Limb (tissue), 2 donors: ENCODE measurements at regions not wholly inside any gene's neighbourhood (a gene's known extent, or its start where the extent isn't known, plus 50 kb on each side); places are given as distances from the start of the nearest gene placed in this dataset.
"Not testable (repeated sequence)": the region's sequence is repeated elsewhere in the genome, so short reads cannot be mapped to it uniquely, and the experiment has no call there.

Experiments used
- DNase-seq, 2 donors: peaks; one replicate each; pipeline ENCODE4 v3.0.0-alpha.2; 2016; ENCODE audit errors: extremely low spot score in 2 of 2

DNA sequence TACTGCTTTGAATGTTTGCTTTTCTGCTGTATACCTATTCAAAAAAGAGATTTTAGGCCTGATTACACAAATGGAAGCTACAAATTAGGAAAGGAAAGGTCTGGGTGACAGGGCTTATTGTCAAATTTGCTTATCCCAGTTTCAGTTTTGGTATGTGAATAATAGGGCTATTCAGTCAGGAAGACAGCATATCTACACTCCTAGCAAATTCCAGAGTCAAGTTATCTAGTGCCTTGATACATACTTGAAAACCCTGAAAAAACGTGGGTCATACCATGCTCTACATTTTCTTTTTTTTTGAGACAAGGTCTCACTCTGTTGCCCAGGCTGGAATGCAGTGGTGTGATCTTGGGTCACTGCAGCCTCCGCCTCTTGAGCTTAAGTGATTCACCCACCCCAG, 59.2 kb upstream of the CCDC180 start:
- not testable (repeated sequence) for DNase-seq

DNA sequence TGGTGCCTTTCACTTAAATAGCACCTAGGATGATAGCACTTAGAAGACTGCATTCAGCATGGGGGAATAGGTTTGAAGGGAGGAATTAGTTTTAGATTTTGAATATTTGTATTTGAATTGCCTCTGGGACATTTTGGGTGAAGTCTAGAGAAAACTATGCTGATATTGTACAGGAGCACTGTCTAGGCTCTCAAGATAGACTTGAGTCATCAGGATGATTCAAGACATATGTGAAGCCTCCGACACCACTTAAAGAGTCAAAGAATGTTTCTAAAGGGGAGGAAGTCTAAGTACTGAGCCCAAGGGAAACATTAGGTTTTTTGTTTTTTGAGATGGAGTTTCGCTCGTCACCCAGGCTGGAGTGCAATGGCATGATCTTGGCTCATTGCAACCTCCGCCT, 63.9 kb upstream of the CCDC180 start:
- no peak for DNase-seq

DNA sequence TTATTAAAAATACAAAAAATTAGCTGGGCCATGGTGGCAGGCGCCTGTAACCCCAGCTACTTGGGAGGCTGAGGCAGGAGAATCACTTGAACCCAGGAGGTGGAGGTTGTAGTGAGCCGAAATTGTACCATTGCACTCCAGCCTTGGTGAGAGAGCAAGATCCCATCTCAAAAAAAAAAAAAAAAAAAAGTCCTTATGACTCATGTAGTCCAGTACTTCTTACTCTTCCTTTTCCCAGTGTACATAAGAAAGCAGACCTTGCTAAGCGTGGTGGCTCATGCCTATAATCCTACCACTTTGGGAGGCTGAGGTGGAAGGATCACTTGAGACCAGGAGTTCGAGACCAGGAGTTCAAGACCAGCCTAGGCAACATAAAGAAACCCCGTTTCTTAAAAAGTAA, 66.0 kb upstream of the CCDC180 start:
- DNase-seq, result not testable (repeated sequence)

- DNase-seq, result peak; percentile 78 to 89
Observed at GRCh38 chr9:97237951-97238889, 69.2 kb upstream of the CCDC180 start.

GRCh38 chr9:97237311-97237786, 70.1 kb upstream of the CCDC180 start:
- peak in 1 of 2 donors; percentile 47 for DNase-seq

DNA sequence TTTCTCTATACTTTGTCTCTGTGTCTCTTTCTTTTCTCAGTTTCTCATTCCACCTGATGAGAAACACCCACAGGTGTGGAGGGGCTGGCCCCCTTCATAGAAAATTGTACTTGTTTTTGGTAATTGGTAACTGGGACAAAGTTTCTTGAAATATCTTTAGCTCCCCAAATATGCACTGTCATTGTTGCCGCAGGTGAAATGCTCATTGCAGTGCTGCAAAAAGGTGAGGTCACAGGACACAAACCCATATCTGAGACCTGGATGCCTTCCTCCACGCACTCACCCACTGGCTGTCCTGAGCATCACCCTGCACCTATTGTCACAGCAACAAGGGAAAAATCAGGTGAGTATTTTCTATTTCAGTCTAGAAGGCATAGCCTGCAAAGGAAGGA, 74.5 kb upstream of the CCDC180 start:
- not testable (repeated sequence) for DNase-seq

DNA sequence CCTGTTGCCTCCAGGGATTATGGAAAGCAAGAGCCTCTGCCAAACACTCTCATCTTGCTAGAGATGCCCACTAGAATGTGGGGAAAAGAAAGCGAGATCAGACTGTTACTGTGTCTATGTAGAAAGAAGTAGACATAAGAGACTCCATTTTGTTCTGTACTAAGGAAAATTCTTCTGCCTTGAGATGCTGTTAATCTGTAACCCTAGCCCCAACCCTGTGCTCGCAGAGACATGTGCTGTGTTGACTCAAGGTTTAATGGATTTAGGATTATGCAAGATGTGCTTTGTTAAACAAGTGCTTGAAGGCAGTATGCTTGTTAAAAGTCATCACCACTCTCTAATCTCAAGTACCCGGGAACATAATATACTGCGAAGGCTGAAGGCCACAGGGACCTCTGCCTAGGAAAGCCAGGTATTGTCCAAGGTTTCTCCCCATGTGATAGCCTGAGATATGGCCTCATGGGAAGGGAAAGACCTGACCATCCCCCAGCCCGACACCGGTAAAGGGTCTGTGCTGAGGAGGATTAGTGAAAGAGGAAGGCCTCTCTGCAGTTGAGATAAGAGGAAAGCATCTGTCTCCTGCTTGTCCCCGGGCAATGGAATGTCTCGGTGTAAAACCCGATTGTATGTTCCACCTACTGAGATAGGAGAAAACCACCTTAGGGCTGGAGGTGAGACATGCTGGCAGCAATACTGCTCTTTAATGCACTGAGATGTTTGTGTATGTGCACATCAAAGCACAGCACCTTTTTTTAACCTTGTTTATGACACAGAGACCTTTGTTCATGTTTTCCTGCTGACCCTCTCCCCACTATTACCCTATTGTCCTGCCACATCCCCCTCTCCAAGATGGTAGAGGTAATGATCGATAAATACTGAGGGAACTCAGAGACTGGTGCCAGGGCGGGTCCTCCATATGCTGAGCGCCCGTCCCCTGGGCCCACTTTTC, 75.1 kb upstream of the CCDC180 start:
- DNase-seq, result not testable (repeated sequence)

DNA sequence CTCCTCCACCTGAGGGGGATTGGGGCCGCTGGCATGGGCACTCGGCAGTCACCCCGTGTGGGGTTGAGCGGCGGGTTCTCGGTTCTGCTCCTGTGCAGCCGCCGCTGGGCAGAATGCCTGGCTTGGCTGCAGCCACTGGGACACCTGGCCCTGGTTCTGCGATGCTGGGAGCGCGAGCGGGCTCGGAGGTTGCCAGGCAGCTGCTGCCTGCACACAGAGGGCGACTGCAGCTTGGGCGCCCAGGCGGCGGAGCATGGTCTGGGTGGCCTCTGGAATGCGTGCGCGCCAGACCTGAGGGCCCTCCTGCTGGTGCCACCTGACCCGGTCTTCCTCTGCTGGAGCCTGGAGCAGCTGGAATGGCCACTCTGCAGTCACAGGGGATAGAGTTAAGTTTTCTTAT, 85.1 kb upstream of the CCDC180 start:
- peak in 1 of 2 donors; percentile 40 for DNase-seq

DNA sequence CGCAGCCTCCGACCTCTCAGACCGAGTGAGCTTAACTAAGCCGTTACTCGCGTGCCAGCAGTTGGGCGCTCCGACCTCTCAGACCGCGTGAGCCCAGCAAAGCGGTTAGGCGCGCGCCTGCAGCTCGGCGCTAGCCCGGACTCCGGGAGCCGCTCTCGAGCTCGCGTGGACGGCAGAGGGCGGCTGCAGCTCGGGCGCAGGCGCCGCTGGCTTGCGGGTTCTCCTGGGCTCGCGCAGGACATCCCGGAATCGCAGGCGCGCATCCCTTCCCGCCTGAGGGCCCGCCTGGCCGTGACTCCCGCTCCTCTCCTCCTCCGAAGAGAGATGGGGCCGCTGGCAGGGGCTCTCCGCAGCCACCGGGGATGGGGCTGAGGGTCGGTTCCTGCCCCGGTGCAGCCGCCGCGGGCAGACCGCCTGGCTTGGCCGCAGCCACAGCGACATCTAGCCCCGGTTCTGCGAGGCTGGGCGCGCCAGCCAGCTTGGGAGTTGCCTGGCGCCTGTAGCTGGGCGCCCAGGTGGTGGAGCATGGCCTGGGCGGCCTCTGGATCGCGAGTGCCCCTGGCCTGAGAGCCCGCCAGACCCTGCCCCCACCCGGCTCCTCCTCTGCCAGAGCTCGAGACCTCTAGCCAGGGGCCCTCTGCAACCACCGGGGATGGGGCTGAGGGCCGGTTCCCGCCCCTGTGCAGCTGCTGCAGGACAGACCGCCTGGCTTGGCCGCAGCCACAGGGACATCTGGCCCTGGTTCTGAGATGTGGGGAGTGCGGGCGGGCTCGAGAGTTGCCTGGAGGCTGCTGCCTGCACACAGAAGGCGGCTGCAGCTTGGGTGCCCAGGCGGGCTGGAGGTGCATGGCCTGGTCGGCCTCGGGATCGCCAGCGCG, 85.7 kb upstream of the CCDC180 start:
- DNase-seq, result peak; percentile 36 to 86

DNA sequence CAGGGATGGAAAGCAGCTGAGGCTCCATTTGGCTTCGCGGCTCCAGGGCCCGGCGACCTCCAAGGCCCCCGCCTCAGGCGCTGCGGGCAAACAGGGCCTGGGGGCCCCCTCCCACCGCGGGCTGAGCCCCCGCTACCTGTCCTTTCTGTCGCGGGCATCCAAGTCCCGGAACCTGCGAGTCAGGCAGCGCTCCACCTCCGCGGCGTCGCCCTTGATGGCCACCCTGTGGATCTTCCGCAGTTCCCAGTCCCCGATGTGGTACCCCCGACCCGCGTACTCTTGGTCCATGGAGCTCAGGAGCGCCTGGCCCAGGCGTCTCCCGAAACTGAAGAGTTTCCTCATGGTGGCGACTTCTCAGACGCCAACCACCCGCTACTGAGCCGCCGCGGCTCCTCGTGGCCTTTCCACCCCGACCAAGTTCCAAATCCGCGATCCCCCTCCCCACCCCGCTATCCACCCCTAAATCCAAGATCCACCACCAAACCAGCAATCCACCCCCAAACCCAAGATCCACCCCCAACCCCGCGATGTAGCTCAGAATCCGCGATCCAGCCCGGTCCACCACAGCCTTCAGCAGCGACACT, 86.5 kb upstream of the CCDC180 start:
- DNase-seq, result peak in 1 of 2 donors; percentile 35

DNA sequence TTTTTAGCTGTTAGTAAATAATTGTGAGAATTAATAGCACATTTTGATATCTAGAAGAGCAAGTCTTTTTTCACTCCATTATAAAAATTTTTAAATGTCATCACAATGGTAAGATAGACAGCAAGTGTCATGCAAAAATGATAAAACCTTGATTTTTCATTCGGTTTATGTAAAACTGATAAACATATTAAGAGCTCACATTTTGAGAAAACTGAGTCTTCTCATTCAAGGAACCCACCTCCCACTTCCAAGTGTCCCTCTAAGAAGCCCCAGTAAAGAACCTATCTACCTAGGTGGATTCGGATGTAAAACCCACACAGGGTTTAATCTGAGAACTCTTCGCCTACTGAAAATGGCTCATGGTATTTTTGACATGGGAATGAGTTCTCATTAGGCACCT, 87.1 kb upstream of the CCDC180 start:
- not testable (repeated sequence) for DNase-seq

GRCh38 chr9:97219443-97220140, 87.9 kb upstream of the CCDC180 start:
- DNase-seq, result not testable (repeated sequence)

DNA sequence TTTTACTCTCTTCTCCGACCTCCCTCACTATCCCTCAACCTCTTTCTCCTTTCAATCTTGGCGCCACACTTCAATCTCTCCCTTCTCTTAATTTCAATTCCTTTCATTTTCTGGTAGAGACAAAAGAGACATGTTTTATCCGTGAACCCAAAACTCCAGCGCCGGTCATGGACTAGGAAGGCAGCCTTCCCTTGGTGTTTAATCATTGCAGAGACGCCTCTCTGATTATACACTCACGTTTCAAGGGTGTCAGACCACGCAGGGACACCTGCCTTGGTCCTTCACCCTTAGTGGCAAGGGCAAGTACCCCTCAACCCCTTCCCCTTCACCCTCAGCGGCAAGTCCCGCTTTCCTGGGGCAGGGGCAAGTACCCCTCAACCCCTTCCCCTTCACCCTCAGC, 92.3 kb upstream of the CCDC180 start:
- DNase-seq, result not testable (repeated sequence)

DNA sequence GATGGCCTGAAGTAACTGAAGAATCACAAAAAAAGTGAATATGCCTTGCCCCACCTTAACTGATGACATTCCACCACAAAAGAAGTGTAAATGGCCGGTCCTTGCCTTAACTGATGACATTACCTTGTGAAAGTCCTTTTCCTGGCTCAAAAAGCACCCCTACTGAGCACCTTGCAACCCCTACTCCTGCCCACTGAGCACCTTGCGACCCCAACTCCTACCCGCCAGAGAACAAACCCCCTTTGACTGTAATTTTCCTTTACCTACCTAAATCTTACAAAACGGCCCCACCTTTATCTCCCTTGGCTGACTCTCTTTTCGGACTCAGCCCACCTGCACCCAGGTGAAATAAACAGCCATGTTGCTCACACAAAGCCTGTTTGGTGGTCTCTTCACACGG, 92.9 kb upstream of the CCDC180 start:
- DNase-seq, result not testable (repeated sequence)

GRCh38 chr9:97199683-97200082, 107.8 kb upstream of the CCDC180 start:
- DNase-seq, result not testable (repeated sequence)

- DNase-seq, result not testable (repeated sequence)
Observed at GRCh38 chr9:97193767-97194166, 113.7 kb upstream of the CCDC180 start.

DNA sequence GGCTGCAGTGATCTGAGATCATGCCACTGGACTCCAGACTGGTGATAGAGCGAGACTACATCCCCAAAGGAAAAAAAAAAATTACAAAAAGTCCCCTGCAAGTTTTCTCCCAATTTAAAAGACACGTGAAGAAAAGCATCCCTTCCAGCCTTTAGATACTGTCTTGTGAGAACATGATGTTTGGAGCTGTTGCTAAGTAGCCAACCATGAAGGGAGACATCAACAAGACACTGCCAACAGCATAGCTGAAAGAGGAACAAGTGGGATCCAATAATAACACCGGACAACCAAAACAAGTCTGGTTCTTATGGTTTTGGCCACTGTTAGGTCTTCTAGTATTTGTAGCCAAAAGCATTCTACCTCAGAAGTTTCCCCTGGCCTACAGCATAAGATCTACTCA, 118.9 kb upstream of the CCDC180 start:
- DNase-seq, result no peak

DNA sequence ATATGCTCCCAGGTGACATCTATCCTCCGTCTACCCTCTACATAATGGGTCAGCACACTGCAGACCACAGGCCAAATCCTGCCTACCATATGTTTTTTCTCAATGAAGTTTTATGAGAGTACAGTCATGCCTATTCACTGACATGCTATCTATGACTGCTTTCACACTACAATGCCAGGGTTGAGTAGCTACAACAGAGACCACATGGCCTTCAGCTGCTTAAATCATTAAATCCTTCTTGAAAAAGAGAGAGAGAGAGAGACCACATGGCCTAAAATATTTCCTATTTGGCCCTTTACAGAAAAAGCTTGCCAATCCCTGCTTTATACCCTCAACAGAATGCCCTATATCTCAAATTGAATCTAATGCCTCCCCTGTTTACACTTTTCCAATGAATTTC, 119.8 kb upstream of the CCDC180 start:
- not testable (repeated sequence) for DNase-seq

- DNase-seq, result no peak
Observed at GRCh38 chr9:97186493-97186892, 121.0 kb upstream of the CCDC180 start.

- DNase-seq, result not testable (repeated sequence)
Observed at GRCh38 chr9:97182532-97182931, 124.9 kb upstream of the CCDC180 start.
